SK-N-SH treated with all-trans-retinoic acid at 6 μM for 48 hours (cell line): ENCODE measurements at regions not wholly inside any gene's neighbourhood (a gene's known extent, or its start where the extent isn't known, plus 50 kb on each side); places are given as distances from the start of the nearest gene placed in this dataset.

Source experiments
- ATAC-seq: fragments of 200-7000 bp; cut with Tn5 transposase; 3 replicates; pipeline ENCODE4 v1.9.1; 2020; ENCODE audit warnings: mild to moderate bottlenecking, moderate library complexity
- BACH2 ChIP-seq: fragments of 250-450 bp; sonication (Bioruptor Pico); IDR thresholded peaks from 2 replicates; pipeline ENCODE4 v1.9.0; 2021; ENCODE audit warnings: mild to moderate bottlenecking, borderline replicate concordance
- CSDC2 ChIP-seq: fragments of 250-450 bp; sonication (Bioruptor Pico); IDR thresholded peaks from 2 replicates; pipeline ENCODE4 v1.5.0; 2020; ENCODE audit warnings: mild to moderate bottlenecking, moderate library complexity
- ESRRG ChIP-seq: fragments of 250-450 bp; sonication (Bioruptor Pico); IDR thresholded peaks from 2 replicates; pipeline ENCODE4 v1.6.1; 2021; ENCODE audit warnings: mild to moderate bottlenecking
- GLIS3 ChIP-seq: fragments of 250-450 bp; sonication (Bioruptor Pico); IDR thresholded peaks from 2 replicates; pipeline ENCODE4 v1.5.0; 2020; ENCODE audit warnings: mild to moderate bottlenecking, moderate library complexity
- OSR1 ChIP-seq: fragments of 250-450 bp; sonication (Bioruptor Pico); IDR thresholded peaks from 2 replicates; pipeline ENCODE4 v1.8.0; 2022; ENCODE audit warnings: moderate library complexity, mild to moderate bottlenecking, inconsistent platforms
- PPARA ChIP-seq: fragments of 250-450 bp; sonication (Bioruptor Pico); IDR thresholded peaks from 2 replicates; pipeline ENCODE4 v1.5.0; 2020; ENCODE audit warnings: mild to moderate bottlenecking, borderline replicate concordance
- SNAI2 ChIP-seq: fragments of 250-450 bp; sonication (Bioruptor Pico); IDR thresholded peaks from 2 replicates; pipeline ENCODE4 v1.5.0; 2020; ENCODE audit warnings: mild to moderate bottlenecking, moderate library complexity
- TCF4 ChIP-seq: fragments of 250-450 bp; sonication (Bioruptor Pico); IDR thresholded peaks from 2 replicates; pipeline ENCODE4 v1.8.0; 2021; ENCODE audit warnings: mild to moderate bottlenecking, moderate library complexity, borderline replicate concordance
- TOX ChIP-seq: fragments of 250-450 bp; sonication (Bioruptor Pico); IDR thresholded peaks from 2 replicates; pipeline ENCODE4 v1.8.0; 2021; ENCODE audit warnings: mild to moderate bottlenecking, moderate library complexity, borderline replicate concordance
- ZC3H10 ChIP-seq: fragments of 250-450 bp; sonication (Bioruptor Pico); IDR thresholded peaks from 2 replicates; pipeline ENCODE4 v1.5.1; 2021; ENCODE audit warnings: mild to moderate bottlenecking, moderate library complexity
- ZFP3 ChIP-seq: fragments of 250-450 bp; sonication (Bioruptor Pico); IDR thresholded peaks from 2 replicates; pipeline ENCODE4 v1.5.0; 2020; ENCODE audit warnings: mild to moderate bottlenecking, moderate library complexity
- ZNF565 ChIP-seq: fragments of 450-650 bp; formaldehyde crosslinking; conservative IDR thresholded peaks from 2 replicates; pipeline ENCODE4 v1.5.0; 2020; ENCODE audit warnings: low read depth, mild to moderate bottlenecking, moderate library complexity
- ZNF70 ChIP-seq: fragments of 450-650 bp; formaldehyde crosslinking; IDR thresholded peaks from 2 replicates; pipeline ENCODE4 v1.5.0; 2020; ENCODE audit warnings: mild to moderate bottlenecking, moderate library complexity
- ZNF8 ChIP-seq: fragments of 450-650 bp; formaldehyde crosslinking; IDR thresholded peaks from 2 replicates; pipeline ENCODE4 v1.5.0; 2020; ENCODE audit warnings: mild to moderate bottlenecking, moderate library complexity
- TF ChIP-seq, protein P1 (sequence below): fragments of 250-450 bp; sonication (Bioruptor Pico); IDR thresholded peaks from 2 replicates; pipeline ENCODE4 v1.8.0; 2021; ENCODE audit warnings: low read depth, mild to moderate bottlenecking, moderate library complexity, borderline replicate concordance
- TF ChIP-seq, protein P2 (sequence below): fragments of 250-450 bp; sonication (Bioruptor Pico); IDR thresholded peaks from 2 replicates; pipeline ENCODE4 v1.5.0; 2020; ENCODE audit warnings: mild to moderate bottlenecking, moderate library complexity
- TF ChIP-seq, protein P3 (sequence below): fragments of 250-450 bp; sonication (Bioruptor Pico); IDR thresholded peaks from 2 replicates; pipeline ENCODE4 v1.5.1; 2021; ENCODE audit warnings: mild to moderate bottlenecking, moderate library complexity
- TF ChIP-seq, protein P4 (sequence below): fragments of 250-450 bp; sonication (Bioruptor Pico); IDR thresholded peaks from 2 replicates; pipeline ENCODE4 v1.5.1; 2020; ENCODE audit warnings: low read depth, mild to moderate bottlenecking, moderate library complexity
- TF ChIP-seq, protein P5 (sequence below): fragments of 250-450 bp; sonication (Bioruptor Pico); IDR thresholded peaks from 2 replicates; pipeline ENCODE4 v1.8.0; 2020; ENCODE audit warnings: mild to moderate bottlenecking, moderate library complexity, borderline replicate concordance

DNA sequence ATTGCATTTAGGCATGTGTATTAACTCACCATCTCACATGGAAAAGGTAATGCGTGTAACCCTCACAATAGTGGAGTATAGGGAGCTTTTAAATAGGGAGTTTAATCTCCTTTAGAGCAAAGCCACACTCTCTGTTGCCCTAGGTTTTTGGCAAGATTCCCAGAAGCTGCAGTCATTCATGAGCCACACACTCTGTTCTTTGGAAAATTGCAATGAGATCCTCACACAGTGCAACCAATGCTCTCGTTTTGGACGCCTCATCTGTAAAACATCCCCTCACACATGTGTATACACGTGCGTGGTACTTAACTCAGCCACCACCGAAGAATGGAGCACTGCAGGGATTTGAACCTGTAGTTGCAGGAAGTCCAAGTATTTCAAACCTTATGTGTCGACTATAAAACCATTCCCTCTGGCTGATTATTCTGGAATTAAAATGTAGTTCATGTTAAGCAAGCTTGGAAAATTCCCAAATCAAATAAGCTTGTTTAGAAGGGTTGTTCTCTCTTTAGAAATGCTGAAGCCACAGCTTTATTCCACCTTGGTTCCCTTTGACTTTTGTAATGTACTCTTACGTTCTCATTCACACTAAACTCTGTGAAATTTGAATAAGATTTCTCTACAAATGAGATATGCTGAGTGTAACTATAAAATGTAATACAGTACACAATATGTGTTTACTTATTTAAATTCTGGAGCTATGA lies 489.8 kb upstream of the MANEA start:
- TF ChIP-seq ZFP3 (no peak), SNAI2 (CRISPR knock-in tag) (no peak), ZNF565 (CRISPR knock-in tag) (no peak), GLIS3 (no peak), PPARA (CRISPR knock-in tag) (no peak), OSR1 (CRISPR knock-in tag) (no peak), TCF4 (CRISPR knock-in tag) (no peak; the same call in 1 of the 2 replicates), CSDC2 (CRISPR knock-in tag) (no peak), ZNF8 (CRISPR knock-in tag) (no peak), TOX (CRISPR knock-in tag) (no peak), BACH2 (CRISPR knock-in tag) (no peak), ESRRG (CRISPR knock-in tag) (no peak)
- TF ChIP-seq, protein P1, sequence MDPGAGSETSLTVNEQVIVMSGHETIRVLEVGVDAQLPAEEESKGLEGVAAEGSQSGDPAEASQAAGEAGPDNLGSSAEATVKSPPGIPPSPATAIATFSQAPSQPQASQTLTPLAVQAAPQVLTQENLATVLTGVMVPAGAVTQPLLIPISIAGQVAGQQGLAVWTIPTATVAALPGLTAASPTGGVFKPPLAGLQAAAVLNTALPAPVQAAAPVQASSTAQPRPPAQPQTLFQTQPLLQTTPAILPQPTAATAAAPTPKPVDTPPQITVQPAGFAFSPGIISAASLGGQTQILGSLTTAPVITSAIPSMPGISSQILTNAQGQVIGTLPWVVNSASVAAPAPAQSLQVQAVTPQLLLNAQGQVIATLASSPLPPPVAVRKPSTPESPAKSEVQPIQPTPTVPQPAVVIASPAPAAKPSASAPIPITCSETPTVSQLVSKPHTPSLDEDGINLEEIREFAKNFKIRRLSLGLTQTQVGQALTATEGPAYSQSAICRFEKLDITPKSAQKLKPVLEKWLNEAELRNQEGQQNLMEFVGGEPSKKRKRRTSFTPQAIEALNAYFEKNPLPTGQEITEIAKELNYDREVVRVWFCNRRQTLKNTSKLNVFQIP (CRISPR knock-in tag) = no peak
- TF ChIP-seq, protein P2, sequence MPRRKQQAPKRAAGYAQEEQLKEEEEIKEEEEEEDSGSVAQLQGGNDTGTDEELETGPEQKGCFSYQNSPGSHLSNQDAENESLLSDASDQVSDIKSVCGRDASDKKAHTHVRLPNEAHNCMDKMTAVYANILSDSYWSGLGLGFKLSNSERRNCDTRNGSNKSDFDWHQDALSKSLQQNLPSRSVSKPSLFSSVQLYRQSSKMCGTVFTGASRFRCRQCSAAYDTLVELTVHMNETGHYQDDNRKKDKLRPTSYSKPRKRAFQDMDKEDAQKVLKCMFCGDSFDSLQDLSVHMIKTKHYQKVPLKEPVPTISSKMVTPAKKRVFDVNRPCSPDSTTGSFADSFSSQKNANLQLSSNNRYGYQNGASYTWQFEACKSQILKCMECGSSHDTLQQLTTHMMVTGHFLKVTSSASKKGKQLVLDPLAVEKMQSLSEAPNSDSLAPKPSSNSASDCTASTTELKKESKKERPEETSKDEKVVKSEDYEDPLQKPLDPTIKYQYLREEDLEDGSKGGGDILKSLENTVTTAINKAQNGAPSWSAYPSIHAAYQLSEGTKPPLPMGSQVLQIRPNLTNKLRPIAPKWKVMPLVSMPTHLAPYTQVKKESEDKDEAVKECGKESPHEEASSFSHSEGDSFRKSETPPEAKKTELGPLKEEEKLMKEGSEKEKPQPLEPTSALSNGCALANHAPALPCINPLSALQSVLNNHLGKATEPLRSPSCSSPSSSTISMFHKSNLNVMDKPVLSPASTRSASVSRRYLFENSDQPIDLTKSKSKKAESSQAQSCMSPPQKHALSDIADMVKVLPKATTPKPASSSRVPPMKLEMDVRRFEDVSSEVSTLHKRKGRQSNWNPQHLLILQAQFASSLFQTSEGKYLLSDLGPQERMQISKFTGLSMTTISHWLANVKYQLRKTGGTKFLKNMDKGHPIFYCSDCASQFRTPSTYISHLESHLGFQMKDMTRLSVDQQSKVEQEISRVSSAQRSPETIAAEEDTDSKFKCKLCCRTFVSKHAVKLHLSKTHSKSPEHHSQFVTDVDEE (CRISPR knock-in tag) = no peak
- TF ChIP-seq, protein P3, sequence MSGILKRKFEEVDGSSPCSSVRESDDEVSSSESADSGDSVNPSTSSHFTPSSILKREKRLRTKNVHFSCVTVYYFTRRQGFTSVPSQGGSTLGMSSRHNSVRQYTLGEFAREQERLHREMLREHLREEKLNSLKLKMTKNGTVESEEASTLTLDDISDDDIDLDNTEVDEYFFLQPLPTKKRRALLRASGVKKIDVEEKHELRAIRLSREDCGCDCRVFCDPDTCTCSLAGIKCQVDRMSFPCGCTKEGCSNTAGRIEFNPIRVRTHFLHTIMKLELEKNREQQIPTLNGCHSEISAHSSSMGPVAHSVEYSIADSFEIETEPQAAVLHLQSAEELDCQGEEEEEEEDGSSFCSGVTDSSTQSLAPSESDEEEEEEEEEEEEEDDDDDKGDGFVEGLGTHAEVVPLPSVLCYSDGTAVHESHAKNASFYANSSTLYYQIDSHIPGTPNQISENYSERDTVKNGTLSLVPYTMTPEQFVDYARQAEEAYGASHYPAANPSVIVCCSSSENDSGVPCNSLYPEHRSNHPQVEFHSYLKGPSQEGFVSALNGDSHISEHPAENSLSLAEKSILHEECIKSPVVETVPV = no peak
- TF ChIP-seq, protein P4, sequence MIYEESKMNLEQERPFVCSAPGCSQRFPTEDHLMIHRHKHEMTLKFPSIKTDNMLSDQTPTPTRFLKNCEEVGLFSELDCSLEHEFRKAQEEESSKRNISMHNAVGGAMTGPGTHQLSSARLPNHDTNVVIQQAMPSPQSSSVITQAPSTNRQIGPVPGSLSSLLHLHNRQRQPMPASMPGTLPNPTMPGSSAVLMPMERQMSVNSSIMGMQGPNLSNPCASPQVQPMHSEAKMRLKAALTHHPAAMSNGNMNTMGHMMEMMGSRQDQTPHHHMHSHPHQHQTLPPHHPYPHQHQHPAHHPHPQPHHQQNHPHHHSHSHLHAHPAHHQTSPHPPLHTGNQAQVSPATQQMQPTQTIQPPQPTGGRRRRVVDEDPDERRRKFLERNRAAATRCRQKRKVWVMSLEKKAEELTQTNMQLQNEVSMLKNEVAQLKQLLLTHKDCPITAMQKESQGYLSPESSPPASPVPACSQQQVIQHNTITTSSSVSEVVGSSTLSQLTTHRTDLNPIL (CRISPR knock-in tag) = no peak
- TF ChIP-seq, all 23 proteins: peak for 0
- peak; percentile 79 for ATAC-seq

DNA sequence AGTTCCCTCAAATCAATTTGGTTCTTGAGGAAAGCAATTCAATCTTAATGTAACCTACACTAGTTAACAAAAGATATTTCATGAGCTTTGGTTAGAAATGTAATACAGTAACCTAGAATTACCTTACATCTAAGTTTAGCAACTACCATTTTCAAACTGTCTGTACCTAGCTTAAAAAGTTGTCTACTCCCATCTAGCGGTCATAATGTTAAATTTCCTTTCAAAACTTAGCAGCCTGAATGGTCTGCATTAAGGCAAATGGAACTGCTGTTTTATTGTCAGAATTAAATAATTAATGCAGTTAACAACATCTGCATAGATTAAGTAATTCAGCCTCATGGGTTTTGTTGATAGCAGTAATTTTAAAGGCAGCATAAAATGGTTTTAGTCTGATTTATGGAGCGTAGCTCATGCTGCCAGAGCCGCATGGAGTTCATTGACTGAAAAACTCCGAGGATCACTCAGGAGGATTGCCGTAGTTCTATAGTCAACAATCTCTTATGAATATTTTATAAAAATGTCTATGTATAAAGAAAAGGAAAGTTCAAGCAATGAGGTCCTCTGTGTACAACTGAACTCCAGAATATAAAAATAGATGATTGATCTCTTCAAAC lies 485.4 kb upstream of the MANEA start:
- ATAC-seq = peak; percentile 97
- TF ChIP-seq ZNF70 (CRISPR knock-in tag) = no peak
- TF ChIP-seq TOX (CRISPR knock-in tag) = no peak
- TF ChIP-seq TCF4 (CRISPR knock-in tag) = no peak
- TF ChIP-seq OSR1 (CRISPR knock-in tag) = no peak
- TF ChIP-seq BACH2 (CRISPR knock-in tag) = no peak
- TF ChIP-seq, protein P5, sequence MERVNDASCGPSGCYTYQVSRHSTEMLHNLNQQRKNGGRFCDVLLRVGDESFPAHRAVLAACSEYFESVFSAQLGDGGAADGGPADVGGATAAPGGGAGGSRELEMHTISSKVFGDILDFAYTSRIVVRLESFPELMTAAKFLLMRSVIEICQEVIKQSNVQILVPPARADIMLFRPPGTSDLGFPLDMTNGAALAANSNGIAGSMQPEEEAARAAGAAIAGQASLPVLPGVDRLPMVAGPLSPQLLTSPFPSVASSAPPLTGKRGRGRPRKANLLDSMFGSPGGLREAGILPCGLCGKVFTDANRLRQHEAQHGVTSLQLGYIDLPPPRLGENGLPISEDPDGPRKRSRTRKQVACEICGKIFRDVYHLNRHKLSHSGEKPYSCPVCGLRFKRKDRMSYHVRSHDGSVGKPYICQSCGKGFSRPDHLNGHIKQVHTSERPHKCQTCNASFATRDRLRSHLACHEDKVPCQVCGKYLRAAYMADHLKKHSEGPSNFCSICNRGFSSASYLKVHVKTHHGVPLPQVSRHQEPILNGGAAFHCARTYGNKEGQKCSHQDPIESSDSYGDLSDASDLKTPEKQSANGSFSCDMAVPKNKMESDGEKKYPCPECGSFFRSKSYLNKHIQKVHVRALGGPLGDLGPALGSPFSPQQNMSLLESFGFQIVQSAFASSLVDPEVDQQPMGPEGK = no peak
- TF ChIP-seq ZNF8 (CRISPR knock-in tag) = no peak
- TF ChIP-seq ZC3H10 (CRISPR knock-in tag) = no peak
- TF ChIP-seq, protein P4 (CRISPR knock-in tag) = no peak
- no peak for TF ChIP-seq GLIS3
- TF ChIP-seq ZNF565 (CRISPR knock-in tag) = no peak
- TF ChIP-seq CSDC2 (CRISPR knock-in tag) = no peak
- TF ChIP-seq, protein P2 (CRISPR knock-in tag) = no peak
